Activated CD8-positive, alpha-beta memory T cell treated with anti-CD3 and anti-CD28 coated beads, Interleukin-2, amount 10 ng/mL, durations not matched to agents 7 days and 5 days (primary cell): ENCODE measurements at regions not wholly inside any gene's neighbourhood (a gene's known extent, or its start where the extent isn't known, plus 50 kb on each side); places are given as distances from the start of the nearest gene placed in this dataset.

Experiments
- ATAC-seq: fragments of 150-1000 bp; cut with Tn5 transposase; one replicate; pipeline ENCODE4 v1.10.0; 2021; ENCODE audit warnings: moderate library complexity
- CTCF ChIA-PET: fragments of 350-600 bp; sonication (Branson Sonifier 250); formaldehyde crosslinking; loops from one replicate; lab custom pipeline; 2021; ENCODE audit warnings: antibody characterized with exemption; lab: Charles Lee
- DNase-seq: peaks from one replicate; pipeline ENCODE4 v3.0.0-alpha.2; 2020
- H3K27ac Mint-ChIP-seq: one replicate; pipeline ENCODE4 v1.8.0; 2021; ENCODE audit warnings: mild to moderate bottlenecking, mixed read lengths
- H3K27me3 Mint-ChIP-seq: one replicate; pipeline ENCODE4 v1.8.0; 2021; ENCODE audit warnings: mixed read lengths
- H3K36me3 Mint-ChIP-seq: one replicate; pipeline ENCODE4 v1.8.0; 2021; ENCODE audit warnings: mild to moderate bottlenecking, mixed read lengths
- H3K4me1 Mint-ChIP-seq: one replicate; pipeline ENCODE4 v1.8.0; 2021; ENCODE audit warnings: mixed read lengths
- H3K4me3 Mint-ChIP-seq: one replicate; pipeline ENCODE4 v1.8.0; 2021; ENCODE audit warnings: mild to moderate bottlenecking, moderate library complexity, mixed read lengths
- H3K9me3 Mint-ChIP-seq: one replicate; pipeline ENCODE4 v1.8.0; 2022; ENCODE audit warnings: low read depth, mixed read lengths

DNA sequence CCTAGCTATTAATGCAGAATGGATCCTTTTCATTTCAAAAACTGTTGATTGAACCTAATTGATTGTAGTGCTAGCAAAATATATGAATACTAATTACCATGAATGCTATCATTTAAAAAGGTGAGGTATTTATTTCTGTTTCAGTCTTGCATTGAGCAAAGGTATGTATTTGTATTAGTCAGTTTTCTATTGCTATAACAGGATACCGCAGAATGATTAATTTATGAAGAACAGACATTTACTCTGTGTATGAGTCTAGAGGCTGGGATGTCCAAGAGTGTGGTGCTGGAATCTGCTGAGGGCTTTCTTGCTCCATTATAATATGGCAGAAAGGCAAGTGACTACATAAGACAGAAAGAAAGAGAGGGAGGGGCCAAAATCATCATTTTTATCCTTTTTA is 199.2 kb downstream of the KIF20B start:
- CTCF ChIA-PET: no interaction called here
- Mint-ChIP-seq H3K27ac (no peak overlapping the region), H3K36me3 (no peaks in the 10 kb centered on the region), H3K4me3 (no peak overlapping the region), H3K9me3 (no peaks in the 10 kb centered on the region), H3K27me3 (peaks cover 22% of the 10 kb centered on the region), H3K4me1 (peaks cover 2% of the 10 kb centered on the region)
- ATAC-seq: no peak
- DNase-seq: no peak

DNA sequence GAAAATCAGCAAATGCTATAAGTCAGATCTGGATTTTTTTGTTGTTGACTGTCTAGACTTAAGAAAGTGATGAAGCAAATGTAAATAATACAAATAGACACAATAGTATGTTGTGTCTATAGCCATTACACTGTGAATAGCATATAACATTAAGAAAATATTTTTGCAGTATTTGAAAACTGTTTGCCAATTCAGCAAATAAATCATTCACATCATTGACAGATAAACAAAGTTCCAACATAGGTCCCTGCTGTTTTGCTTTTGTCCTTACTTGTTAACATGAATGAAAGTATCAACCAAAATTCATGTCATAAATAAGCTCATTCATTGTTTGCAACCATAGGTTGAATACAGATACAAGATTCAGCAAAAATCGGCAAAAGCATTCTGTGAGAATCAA is 200.5 kb downstream of the KIF20B start:
- H3K36me3 Mint-ChIP-seq: no peaks in the 10 kb centered on the region
- ATAC-seq: no peak
- CTCF ChIA-PET: interaction anchor here (1.3 kb wide), 1 partner anchor 10 kb away, joined by 3 read pairs; no protein-coding TSS in a partner anchor
- no peak for DNase-seq
- no peak overlapping the region for H3K4me3 Mint-ChIP-seq
- H3K4me1 Mint-ChIP-seq: peaks cover 2% of the 10 kb centered on the region
- H3K27ac Mint-ChIP-seq: no peak overlapping the region
- H3K27me3 Mint-ChIP-seq: peaks cover 14% of the 10 kb centered on the region
- no peaks in the 10 kb centered on the region for H3K9me3 Mint-ChIP-seq

DNA sequence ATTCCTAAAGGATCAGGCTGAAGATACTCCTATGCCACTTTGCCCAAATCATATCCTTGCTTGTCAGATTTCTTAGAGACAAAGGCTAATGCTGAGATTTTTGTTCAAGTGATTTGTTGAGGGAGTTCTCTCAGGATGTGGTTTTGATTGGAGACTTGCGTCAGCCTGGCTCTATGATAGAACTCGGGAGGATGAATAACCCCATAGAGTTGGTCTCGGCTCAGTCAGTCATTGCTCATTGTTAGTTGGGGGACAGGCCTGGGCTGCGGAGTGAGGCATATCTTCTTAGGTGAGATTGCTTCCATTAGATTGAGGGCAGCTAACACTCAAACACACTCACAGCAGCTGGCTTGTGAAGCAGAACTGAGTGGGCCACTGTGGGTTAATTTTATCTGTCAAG is 203.4 kb downstream of the KIF20B start:
- no peak overlapping the region for H3K4me3 Mint-ChIP-seq
- no peaks in the 10 kb centered on the region for H3K36me3 Mint-ChIP-seq
- DNase-seq: no peak
- no peaks in the 10 kb centered on the region for H3K9me3 Mint-ChIP-seq
- CTCF ChIA-PET: no interaction called here
- peaks cover 2% of the 10 kb centered on the region for H3K4me1 Mint-ChIP-seq
- no peak overlapping the region for H3K27ac Mint-ChIP-seq
- ATAC-seq: no peak
- peaks cover 23% of the 10 kb centered on the region for H3K27me3 Mint-ChIP-seq

DNA sequence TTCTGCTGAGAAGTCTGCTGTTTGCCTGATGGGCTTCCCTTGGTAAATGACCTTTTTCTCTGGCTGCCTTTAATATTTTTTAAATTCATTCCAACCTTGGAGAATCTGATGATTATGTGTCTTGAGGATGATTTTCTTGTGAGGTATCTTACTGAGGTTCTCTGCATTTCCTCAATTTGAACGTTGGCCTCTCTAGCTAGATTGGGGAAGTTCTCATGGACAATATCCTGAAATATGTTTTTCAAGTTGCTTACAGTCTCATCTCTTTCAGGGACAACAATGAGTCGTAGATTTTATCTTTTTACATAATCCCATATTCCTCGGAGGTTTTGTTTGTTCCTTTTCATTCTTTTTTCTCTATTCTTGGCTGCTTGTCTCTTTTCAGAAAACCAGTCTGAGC is 208.4 kb downstream of the KIF20B start:
- no peak overlapping the region for H3K27ac Mint-ChIP-seq
- peaks cover 17% of the 10 kb centered on the region for H3K27me3 Mint-ChIP-seq
- DNase-seq (no peak), ATAC-seq (no peak)
- CTCF ChIA-PET: no interaction called here
- no peaks in the 10 kb centered on the region for H3K9me3 Mint-ChIP-seq
- no peak overlapping the region for H3K4me3 Mint-ChIP-seq
- H3K36me3 Mint-ChIP-seq: no peaks in the 10 kb centered on the region
- H3K4me1 Mint-ChIP-seq: peaks cover under 1% of the 10 kb centered on the region

DNA sequence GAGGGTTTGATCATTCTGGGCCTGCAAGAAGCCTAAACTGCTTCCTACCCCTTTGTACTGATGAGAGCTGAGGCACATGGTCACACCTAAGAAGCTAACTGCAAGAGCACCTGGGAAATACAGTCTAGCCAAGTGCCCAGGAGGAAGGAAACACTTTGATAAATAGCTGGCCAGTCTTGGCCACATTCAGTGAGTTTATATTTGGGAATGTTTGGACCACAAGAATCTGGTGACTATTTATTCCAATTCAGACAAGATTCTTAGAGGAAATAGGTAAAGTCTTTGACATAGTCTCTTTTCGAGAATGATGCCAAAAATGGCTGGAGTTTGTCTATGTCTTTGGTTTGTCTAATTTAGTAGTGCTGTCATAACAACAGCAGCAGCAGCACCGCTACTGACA is 213.6 kb downstream of the KIF20B start:
- no peaks in the 10 kb centered on the region for H3K4me1 Mint-ChIP-seq
- H3K27me3 Mint-ChIP-seq: peaks cover 6% of the 10 kb centered on the region
- CTCF ChIA-PET: no interaction called here
- no peaks in the 10 kb centered on the region for H3K36me3 Mint-ChIP-seq
- DNase-seq: no peak
- no peak for ATAC-seq
- H3K9me3 Mint-ChIP-seq: no peaks in the 10 kb centered on the region
- H3K27ac Mint-ChIP-seq: no peak overlapping the region
- no peak overlapping the region for H3K4me3 Mint-ChIP-seq

DNA sequence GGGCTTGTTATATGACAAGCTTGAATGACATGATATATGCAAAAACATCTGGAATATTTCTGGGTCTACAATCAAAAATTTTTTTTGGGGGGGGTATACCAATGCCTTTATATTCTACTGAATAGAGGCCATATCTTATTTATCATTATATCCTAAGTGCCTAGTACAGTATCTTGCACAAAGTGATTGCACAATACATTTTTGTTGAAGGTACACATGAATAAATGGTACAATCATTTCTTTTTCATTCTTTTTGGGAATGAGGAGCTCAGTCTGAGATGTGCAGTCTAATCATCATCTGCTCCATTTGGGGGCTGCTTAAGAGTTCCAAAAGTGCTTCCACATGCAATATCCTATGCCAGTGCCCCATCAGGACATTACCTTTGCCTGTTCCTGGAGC is 214.6 kb downstream of the KIF20B start:
- H3K4me3 Mint-ChIP-seq: no peak overlapping the region
- CTCF ChIA-PET: no interaction called here
- no peaks in the 10 kb centered on the region for H3K4me1 Mint-ChIP-seq
- H3K36me3 Mint-ChIP-seq: no peaks in the 10 kb centered on the region
- peaks cover 11% of the 10 kb centered on the region for H3K27me3 Mint-ChIP-seq
- no peak for ATAC-seq
- H3K9me3 Mint-ChIP-seq: no peaks in the 10 kb centered on the region
- no peak for DNase-seq
- H3K27ac Mint-ChIP-seq: no peak overlapping the region

DNA sequence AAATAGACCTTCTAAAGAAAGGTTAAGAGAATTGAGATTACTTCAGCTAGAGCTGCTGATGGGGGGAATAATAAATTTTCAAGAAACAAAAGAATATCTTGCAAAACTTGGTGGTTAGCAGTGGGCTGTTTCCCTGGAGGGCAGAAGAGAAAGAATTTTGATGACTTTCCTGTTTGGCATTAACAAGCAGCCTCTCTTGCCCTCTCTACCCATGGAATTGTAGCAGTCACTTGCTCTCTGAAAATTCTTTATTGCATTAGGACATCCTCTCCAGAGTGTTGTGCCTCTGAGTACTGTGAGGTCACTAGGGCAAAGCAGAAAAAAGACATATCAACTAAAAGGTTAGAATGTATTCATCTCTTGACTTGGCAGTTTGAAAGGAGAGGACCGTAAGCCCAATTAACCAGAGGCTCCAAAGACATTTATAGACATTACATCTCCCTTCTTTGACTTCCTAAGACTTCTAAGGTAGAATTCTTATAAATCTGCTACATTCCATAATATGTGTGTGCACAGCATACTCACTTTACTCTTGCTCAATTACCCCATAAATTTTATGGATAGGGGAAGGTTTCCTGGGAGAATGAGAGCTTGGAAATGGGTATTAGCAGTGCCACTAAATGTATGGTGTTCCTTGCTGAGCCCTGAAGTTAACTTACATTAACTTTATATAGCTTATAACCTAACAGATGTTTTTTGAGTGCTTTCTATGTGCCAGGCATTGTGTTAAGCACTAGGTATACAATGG is 215.3 kb downstream of the KIF20B start:
- Mint-ChIP-seq H3K4me3 (no peak overlapping the region), H3K27ac (no peak overlapping the region), H3K9me3 (no peaks in the 10 kb centered on the region), H3K4me1 (no peaks in the 10 kb centered on the region), H3K36me3 (no peaks in the 10 kb centered on the region), H3K27me3 (peaks cover 11% of the 10 kb centered on the region)
- CTCF ChIA-PET: no interaction called here
- ATAC-seq (no peak), DNase-seq (no peak)

DNA sequence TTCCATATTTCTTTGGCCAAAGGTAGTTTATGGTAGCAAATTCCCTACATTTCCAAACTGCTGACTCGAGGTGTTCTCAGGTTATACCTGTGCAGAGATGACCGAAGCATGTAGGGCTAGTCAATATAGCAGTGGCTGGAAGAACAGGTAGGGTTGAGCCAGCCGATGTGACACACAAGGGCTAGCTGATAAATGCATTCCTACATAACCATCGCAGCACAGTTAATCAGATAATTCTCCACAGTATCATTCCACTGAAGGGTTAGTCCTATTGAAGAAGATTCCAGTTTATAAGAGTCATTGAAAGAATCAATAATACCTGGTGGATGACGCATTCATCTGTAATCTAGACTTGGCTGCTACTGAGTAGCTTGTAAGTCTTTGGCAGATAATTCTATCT is 220.0 kb downstream of the KIF20B start:
- no peak for ATAC-seq
- H3K4me1 Mint-ChIP-seq: no peaks in the 10 kb centered on the region
- no peak for DNase-seq
- no peaks in the 10 kb centered on the region for H3K9me3 Mint-ChIP-seq
- peaks cover 11% of the 10 kb centered on the region for H3K27me3 Mint-ChIP-seq
- no peak overlapping the region for H3K4me3 Mint-ChIP-seq
- H3K27ac Mint-ChIP-seq: no peak overlapping the region
- CTCF ChIA-PET: no interaction called here
- H3K36me3 Mint-ChIP-seq: no peaks in the 10 kb centered on the region

DNA sequence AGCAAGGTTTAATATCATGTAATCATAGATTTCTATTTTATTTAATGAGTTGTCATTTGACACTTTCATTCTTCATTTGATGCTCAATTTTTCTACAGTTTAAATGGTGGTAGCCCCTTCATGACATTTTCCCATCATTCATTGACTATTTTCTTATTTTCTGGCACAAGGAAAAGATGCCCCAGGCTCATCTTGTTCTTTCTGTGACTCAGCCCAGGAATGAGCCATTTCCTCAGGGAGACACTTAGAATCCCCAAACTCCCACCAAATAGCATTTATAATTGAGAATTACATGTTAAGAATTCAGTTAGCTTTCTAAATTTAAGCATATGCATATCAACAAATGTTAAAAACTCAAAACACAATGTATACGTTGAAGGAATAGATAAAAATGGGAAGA is 222.3 kb downstream of the KIF20B start:
- ATAC-seq (no peak), DNase-seq (no peak)
- CTCF ChIA-PET: no interaction called here
- Mint-ChIP-seq H3K27ac (no peak overlapping the region), H3K36me3 (no peaks in the 10 kb centered on the region), H3K27me3 (peaks cover 16% of the 10 kb centered on the region), H3K9me3 (no peaks in the 10 kb centered on the region), H3K4me3 (no peak overlapping the region), H3K4me1 (no peaks in the 10 kb centered on the region)

DNA sequence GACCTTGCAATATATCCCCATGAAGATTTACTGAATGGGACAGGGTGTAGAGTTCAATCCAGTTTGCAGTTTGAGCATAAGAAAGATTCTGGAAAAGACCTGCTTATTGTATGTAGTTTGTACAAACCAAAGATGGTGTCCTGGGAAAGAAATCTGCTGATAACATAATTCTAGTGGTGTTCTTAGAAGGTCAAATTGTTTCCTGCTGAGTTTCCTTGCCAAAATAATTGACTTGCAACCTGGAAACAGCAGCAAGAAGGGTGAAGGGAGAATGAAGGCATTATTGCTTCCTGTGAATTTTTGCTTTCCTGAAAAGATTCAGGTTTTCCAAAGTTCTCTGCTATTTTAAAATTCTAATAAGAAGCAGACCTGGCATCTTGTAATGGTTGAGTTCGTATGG is 222.9 kb downstream of the KIF20B start:
- no peaks in the 10 kb centered on the region for H3K9me3 Mint-ChIP-seq
- CTCF ChIA-PET: no interaction called here
- H3K36me3 Mint-ChIP-seq: no peaks in the 10 kb centered on the region
- peaks cover 19% of the 10 kb centered on the region for H3K27me3 Mint-ChIP-seq
- no peak for ATAC-seq
- no peak overlapping the region for H3K4me3 Mint-ChIP-seq
- no peak overlapping the region for H3K27ac Mint-ChIP-seq
- no peaks in the 10 kb centered on the region for H3K4me1 Mint-ChIP-seq
- DNase-seq: no peak

DNA sequence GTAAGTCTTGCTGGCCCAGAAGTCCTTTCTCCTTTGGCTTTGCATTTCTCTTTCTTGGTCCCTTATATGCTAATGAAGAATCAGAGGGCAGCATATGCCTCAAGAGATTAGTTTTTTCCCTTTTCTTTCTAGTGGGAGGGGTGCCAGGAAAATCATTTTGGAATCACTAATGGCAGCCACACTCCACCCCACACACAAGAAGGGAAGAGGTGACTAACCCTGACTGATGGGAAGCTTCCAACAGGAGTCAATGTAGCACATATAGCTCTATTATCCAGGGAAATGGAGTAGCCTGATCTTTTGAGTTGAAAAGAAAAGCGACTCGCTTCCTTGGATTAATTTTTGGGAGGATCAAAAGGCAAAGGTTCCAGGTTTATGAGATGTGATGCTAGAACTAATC is 225.3 kb downstream of the KIF20B start:
- Mint-ChIP-seq H3K36me3 (no peaks in the 10 kb centered on the region), H3K27me3 (peaks cover 18% of the 10 kb centered on the region), H3K27ac (no peak overlapping the region), H3K9me3 (no peaks in the 10 kb centered on the region), H3K4me3 (no peak overlapping the region), H3K4me1 (no peaks in the 10 kb centered on the region)
- CTCF ChIA-PET: no interaction called here
- no peak for ATAC-seq
- DNase-seq: no peak

DNA sequence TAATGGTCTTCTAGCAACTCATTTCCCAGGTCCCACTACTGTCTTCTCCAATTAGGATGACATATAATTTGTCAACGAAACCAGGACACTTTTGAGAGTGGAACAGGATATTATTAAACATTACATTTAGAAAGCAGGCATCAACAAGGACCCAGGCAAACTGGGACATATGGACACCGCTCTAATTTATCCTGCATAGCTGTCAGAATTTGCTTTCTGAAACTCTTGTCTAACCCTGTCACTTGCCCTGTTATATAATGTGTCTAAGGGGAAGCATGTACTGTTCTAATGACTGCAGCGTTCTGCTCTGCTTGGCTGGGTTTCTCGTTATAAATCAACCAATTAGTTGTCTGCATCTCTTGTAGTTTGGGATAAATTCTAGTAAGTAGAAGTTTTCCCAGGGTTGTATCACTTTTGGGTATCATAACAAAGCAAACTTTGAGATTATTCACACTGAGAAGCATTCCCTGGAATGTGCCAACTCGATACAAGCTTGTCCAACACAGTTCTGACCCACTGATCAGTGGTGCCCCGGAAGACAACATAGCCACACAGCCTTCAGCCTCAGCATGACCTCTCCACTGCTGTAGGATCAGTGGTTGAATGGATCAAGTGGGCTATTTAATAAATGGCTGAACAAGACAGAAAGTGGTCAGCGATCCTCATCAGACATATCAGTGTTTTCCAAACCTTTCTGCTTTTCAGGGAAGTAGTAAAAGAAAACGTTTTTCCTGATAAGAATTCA is 228.1 kb downstream of the KIF20B start:
- no peak overlapping the region for H3K4me3 Mint-ChIP-seq
- no peaks in the 10 kb centered on the region for H3K36me3 Mint-ChIP-seq
- ATAC-seq (no peak), DNase-seq (no peak)
- H3K27me3 Mint-ChIP-seq: peaks cover 21% of the 10 kb centered on the region
- H3K9me3 Mint-ChIP-seq: no peaks in the 10 kb centered on the region
- CTCF ChIA-PET: no interaction called here
- H3K27ac Mint-ChIP-seq: no peak overlapping the region
- H3K4me1 Mint-ChIP-seq: no peaks in the 10 kb centered on the region

DNA sequence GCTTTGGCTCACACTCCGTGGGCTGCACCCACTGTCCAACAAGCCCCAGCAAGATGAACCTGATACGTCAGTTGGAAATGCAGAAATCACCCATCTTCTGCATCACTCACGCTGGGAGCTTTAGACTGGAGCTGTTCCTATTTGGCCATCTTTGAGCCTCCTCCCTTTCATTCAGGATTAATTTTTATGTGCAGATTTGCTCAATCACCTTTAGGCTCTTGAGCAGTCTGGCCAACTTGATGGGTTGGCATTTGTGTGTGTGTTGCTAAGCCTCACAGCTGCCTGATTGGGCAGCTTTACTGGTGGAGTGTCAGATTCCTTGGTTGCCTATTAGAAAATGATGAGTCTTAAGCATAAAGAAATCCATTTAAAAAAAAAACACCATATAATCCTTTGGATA is 236.1 kb downstream of the KIF20B start:
- no peaks in the 10 kb centered on the region for H3K4me1 Mint-ChIP-seq
- DNase-seq (no peak), ATAC-seq (no peak)
- no peak overlapping the region for H3K4me3 Mint-ChIP-seq
- CTCF ChIA-PET: no interaction called here
- no peaks in the 10 kb centered on the region for H3K36me3 Mint-ChIP-seq
- no peak overlapping the region for H3K27ac Mint-ChIP-seq
- no peaks in the 10 kb centered on the region for H3K9me3 Mint-ChIP-seq
- peaks cover 13% of the 10 kb centered on the region for H3K27me3 Mint-ChIP-seq

DNA sequence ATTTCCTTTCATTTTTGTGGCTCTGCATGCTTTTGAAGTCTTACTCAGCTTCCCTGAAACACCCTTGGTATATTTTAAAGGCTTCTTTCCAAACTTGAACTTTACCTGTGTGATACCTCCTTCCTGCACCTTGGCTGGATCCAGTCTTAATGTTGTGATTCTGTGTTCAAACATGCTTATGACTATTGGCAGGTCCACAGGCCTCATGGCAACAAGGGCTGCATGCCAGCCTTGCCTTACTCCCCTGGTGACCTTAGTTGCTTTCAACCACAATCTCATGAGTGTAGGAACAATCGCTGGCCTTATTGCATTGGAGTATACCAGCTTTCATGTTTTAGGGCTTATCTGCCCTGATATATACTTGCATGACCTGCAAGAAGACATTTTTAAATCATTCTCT is 238.7 kb downstream of the KIF20B start:
- Mint-ChIP-seq H3K27me3 (peaks cover 5% of the 10 kb centered on the region), H3K27ac (no peak overlapping the region), H3K4me1 (no peaks in the 10 kb centered on the region), H3K4me3 (no peak overlapping the region), H3K36me3 (no peaks in the 10 kb centered on the region), H3K9me3 (no peaks in the 10 kb centered on the region)
- no peak for DNase-seq
- ATAC-seq: no peak
- CTCF ChIA-PET: no interaction called here
